Chondrocyte (in vitro differentiated cells): ENCODE measurements at regions not wholly inside any gene's neighbourhood (a gene's known extent, or its start where the extent isn't known, plus 50 kb on each side); places are given as distances from the start of the nearest gene placed in this dataset.

Experiments
- DNase-seq: peaks from one replicate; pipeline ENCODE4 v3.0.0; 2021; ENCODE audit warnings: mixed read lengths, low spot score
- H3K27ac Mint-ChIP-seq: one replicate; pipeline ENCODE4 v1.8.0; 2021; ENCODE audit warnings: mild to moderate bottlenecking, moderate library complexity, mixed read lengths; ENCODE audit not compliant: unreplicated experiment
- H3K27me3 Mint-ChIP-seq: 2 replicates; pipeline ENCODE4 v1.8.0; 2021; ENCODE audit warnings: low read depth, mixed read lengths
- H3K36me3 Mint-ChIP-seq: 2 replicates; pipeline ENCODE4 v1.8.0; 2021; ENCODE audit warnings: low read depth, mixed read lengths
- H3K4me1 Mint-ChIP-seq: 2 replicates; pipeline ENCODE4 v1.8.0; 2021; ENCODE audit warnings: low read depth, mild to moderate bottlenecking, mixed read lengths
- H3K4me3 Mint-ChIP-seq: one replicate; pipeline ENCODE4 v1.8.0; 2021; ENCODE audit warnings: mild to moderate bottlenecking, moderate library complexity, mixed read lengths; ENCODE audit not compliant: unreplicated experiment
- H3K9me3 Mint-ChIP-seq: 2 replicates; pipeline ENCODE4 v1.8.0; 2021; ENCODE audit warnings: low read depth, mixed read lengths
- TF ChIP-seq, protein P1 (sequence below): fragments of 200-600 bp; sonication (generic); IDR thresholded peaks from 2 replicates; pipeline ENCODE4 v1.5.0; 2021; ENCODE audit warnings: antibody characterized with exemption, mild to moderate bottlenecking, moderate library complexity

- TF ChIP-seq, protein P1, sequence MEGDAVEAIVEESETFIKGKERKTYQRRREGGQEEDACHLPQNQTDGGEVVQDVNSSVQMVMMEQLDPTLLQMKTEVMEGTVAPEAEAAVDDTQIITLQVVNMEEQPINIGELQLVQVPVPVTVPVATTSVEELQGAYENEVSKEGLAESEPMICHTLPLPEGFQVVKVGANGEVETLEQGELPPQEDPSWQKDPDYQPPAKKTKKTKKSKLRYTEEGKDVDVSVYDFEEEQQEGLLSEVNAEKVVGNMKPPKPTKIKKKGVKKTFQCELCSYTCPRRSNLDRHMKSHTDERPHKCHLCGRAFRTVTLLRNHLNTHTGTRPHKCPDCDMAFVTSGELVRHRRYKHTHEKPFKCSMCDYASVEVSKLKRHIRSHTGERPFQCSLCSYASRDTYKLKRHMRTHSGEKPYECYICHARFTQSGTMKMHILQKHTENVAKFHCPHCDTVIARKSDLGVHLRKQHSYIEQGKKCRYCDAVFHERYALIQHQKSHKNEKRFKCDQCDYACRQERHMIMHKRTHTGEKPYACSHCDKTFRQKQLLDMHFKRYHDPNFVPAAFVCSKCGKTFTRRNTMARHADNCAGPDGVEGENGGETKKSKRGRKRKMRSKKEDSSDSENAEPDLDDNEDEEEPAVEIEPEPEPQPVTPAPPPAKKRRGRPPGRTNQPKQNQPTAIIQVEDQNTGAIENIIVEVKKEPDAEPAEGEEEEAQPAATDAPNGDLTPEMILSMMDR, result no peak
- H3K4me3 Mint-ChIP-seq, result no peak overlapping the region
- no peaks in the 10 kb centered on the region for H3K27me3 Mint-ChIP-seq
- no peak overlapping the region for H3K27ac Mint-ChIP-seq
- H3K36me3 Mint-ChIP-seq, result no peaks in the 10 kb centered on the region
- no peaks in the 10 kb centered on the region for H3K4me1 Mint-ChIP-seq
- no peak for DNase-seq
- no peaks in the 10 kb centered on the region for H3K9me3 Mint-ChIP-seq
These were observed 163.4 kb upstream of the C1orf174 start for GRCh38 chr1:4063516-4063915.

DNA sequence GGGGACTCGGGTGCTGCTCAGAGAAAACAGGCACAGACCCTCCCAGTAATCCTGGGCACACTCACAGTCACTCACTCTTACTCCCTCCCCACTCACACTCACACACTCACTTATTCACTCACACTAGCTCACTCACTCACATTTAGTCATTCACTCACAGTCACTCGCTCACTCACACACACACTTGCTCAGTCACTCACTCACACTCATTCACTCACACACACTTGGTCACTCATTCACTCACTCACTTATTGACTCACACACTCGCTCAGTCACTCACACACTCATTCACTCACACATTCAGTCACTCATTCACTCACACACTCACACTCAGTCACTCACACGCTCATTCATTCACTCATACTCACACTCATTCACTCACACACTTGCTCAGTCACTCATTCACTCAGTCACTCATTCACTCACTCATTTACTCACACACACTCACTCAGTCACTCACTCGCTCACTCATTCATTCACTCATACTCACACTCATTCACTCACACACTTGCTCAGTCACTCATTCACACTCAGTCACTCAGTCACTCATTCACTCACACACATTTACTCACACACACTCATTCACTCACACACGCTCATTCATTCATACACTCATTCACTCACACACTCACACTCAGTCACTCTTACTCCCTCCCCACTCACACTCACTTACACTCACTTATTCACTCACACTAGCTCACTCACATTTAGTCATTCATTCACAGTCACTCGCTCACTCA, 164.2 kb upstream of the C1orf174 start:
- Mint-ChIP-seq H3K27me3 (no peaks in the 10 kb centered on the region), H3K4me3 (no peak overlapping the region), H3K27ac (no peak overlapping the region), H3K4me1 (no peaks in the 10 kb centered on the region), H3K36me3 (no peaks in the 10 kb centered on the region), H3K9me3 (no peaks in the 10 kb centered on the region)
- DNase-seq, result no peak
- TF ChIP-seq, protein P1, result no peak

GRCh38 chr1:4066860-4067599, 167.0 kb upstream of the C1orf174 start:
- Mint-ChIP-seq H3K27ac (no peak overlapping the region), H3K4me1 (no peaks in the 10 kb centered on the region), H3K27me3 (no peaks in the 10 kb centered on the region), H3K4me3 (no peak overlapping the region), H3K9me3 (no peaks in the 10 kb centered on the region), H3K36me3 (no peaks in the 10 kb centered on the region)
- no peak for DNase-seq
- TF ChIP-seq, protein P1, result no peak

DNA sequence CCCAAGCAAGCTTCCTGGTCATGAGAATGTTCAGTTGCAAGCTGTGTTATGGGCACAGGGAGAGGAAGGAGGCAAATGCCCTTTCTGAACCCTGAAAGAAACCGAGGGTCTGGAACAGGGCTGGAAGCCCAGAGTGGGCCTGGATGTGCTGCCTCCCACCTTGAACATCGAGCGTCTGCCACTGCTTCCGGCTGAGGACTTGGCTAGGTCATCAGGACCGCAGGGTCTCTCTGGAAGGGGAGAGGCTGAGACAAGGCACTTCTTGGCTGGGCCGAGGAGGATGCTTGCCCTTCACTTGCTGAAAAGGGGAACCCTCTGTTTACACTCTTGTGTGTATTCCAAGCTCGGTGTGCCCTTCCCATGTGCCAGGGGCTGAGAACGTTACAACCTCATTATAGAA, 168.0 kb upstream of the C1orf174 start:
- TF ChIP-seq, protein P1, result no peak
- no peak for DNase-seq
- Mint-ChIP-seq H3K4me1 (no peaks in the 10 kb centered on the region), H3K9me3 (no peaks in the 10 kb centered on the region), H3K27ac (no peak overlapping the region), H3K4me3 (no peak overlapping the region), H3K27me3 (peaks cover 2% of the 10 kb centered on the region), H3K36me3 (no peaks in the 10 kb centered on the region)

DNA sequence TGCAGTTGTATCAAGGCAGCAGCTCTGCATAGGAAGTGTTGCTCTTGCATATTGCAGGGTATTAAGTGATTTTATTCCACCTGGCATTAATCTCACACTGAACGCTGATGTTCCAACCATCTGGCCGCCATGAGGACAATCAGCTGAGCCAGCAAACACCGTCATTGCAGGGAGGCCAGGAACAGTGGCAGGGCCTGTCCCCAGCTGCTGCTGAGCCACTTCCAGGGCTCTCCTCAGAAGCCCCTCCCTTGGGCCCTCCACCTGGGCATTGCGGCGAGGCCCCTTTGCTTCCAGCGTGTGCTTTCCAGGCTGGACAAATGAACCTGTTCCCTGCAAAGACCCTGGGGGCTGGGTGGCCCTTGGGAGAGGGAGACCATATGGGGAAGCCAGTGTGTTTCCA, 171.6 kb upstream of the C1orf174 start:
- TF ChIP-seq, protein P1, result no peak
- DNase-seq, result no peak
- no peaks in the 10 kb centered on the region for H3K4me1 Mint-ChIP-seq
- no peaks in the 10 kb centered on the region for H3K9me3 Mint-ChIP-seq
- peaks cover 4% of the 10 kb centered on the region for H3K27me3 Mint-ChIP-seq
- no peaks in the 10 kb centered on the region for H3K36me3 Mint-ChIP-seq
- H3K27ac Mint-ChIP-seq, result no peak overlapping the region
- H3K4me3 Mint-ChIP-seq, result no peak overlapping the region
